UCSD-AML1 (cell line): ENCODE measurements at regions not wholly inside any gene's neighbourhood (a gene's known extent, or its start where the extent isn't known, plus 50 kb on each side); places are given as distances from the start of the nearest gene placed in this dataset.

Experiments
- DNase-seq: peaks from one replicate; lab custom pipeline; 2025; ENCODE audit not compliant: unreplicated experiment; lab: John Stamatoyannopoulos, UW

- no peak for DNase-seq
Measured at GRCh38 chr6:48057601-48058000, 53.4 kb downstream of the PTCHD4 start.

- no peak for DNase-seq
Measured at GRCh38 chr6:48048451-48049146, 62.4 kb downstream of the PTCHD4 start.

- no peak for DNase-seq
Measured at GRCh38 chr6:48041894-48042293, 69.1 kb downstream of the PTCHD4 start.

GRCh38 chr6:48037946-48038345 lies 73.1 kb downstream of the PTCHD4 start:
- no peak for DNase-seq

GRCh38 chr6:48036316-48036715 lies 74.7 kb downstream of the PTCHD4 start:
- no peak for DNase-seq

GRCh38 chr6:48032151-48032550 lies 78.8 kb downstream of the PTCHD4 start:
- DNase-seq = no peak

GRCh38 chr6:48031711-48032110 lies 79.3 kb downstream of the PTCHD4 start:
- no peak for DNase-seq

- no peak for DNase-seq
Measured at GRCh38 chr6:48027704-48028435, 83.1 kb downstream of the PTCHD4 start.

- no peak for DNase-seq
Measured at GRCh38 chr6:48024956-48025355, 86.0 kb downstream of the PTCHD4 start.

- DNase-seq = no peak
Measured at GRCh38 chr6:48021904-48022303, 89.1 kb downstream of the PTCHD4 start.

- no peak for DNase-seq
Measured at GRCh38 chr6:48016020-48016755, 94.8 kb downstream of the PTCHD4 start.

- DNase-seq = no peak
Measured at GRCh38 chr6:47992809-47993208, 118.2 kb downstream of the PTCHD4 start.

- no peak for DNase-seq
Measured at GRCh38 chr6:47983491-47983890, 127.5 kb downstream of the PTCHD4 start.

- DNase-seq = no peak
Measured at GRCh38 chr6:47977314-47977713, 133.7 kb downstream of the PTCHD4 start.

GRCh38 chr6:47974106-47974505 lies 136.9 kb downstream of the PTCHD4 start:
- no peak for DNase-seq

GRCh38 chr6:47970826-47971225 lies 140.2 kb downstream of the PTCHD4 start:
- no peak for DNase-seq

GRCh38 chr6:47967843-47968242 lies 143.2 kb downstream of the PTCHD4 start:
- DNase-seq = no peak

- no peak for DNase-seq
Measured at GRCh38 chr6:47964969-47965368, 146.0 kb downstream of the PTCHD4 start.

- no peak for DNase-seq
Measured at GRCh38 chr6:47952640-47953039, 158.4 kb downstream of the PTCHD4 start.

- no peak for DNase-seq
Measured at GRCh38 chr6:47944846-47945245, 163.0 kb downstream of the OPN5 start.

- no peak for DNase-seq
Measured at GRCh38 chr6:47938405-47938804, 156.6 kb downstream of the OPN5 start.

- DNase-seq = no peak
Measured at GRCh38 chr6:47936820-47937219, 155.0 kb downstream of the OPN5 start.
